ENCODE measurements at regions not wholly inside any gene's neighbourhood (a gene's known extent, or its start where the extent isn't known, plus 50 kb on each side); places are given as distances from the start of the nearest gene placed in this dataset. TPM values are rescaled to one million over a fixed set of nuclear protein-coding genes. Genes with fewer than 3 reads are reported as not detected.

Small RNA genes lying in the stretch of these regions (microRNA-seq; reads per million reads assigned to microRNA genes)
- gene MIR4255 (ENCODE audit: borderline microRNAs expressed, borderline number of aligned reads, borderline replicate concordance), result not detected

All from activated CD4-positive, alpha-beta memory T cell treated with anti-CD3 and anti-CD28 coated beads for 36 hours (primary cell).